ENCODE measurements at regions not wholly inside any gene's neighbourhood (a gene's known extent, or its start where the extent isn't known, plus 50 kb on each side); places are given as distances from the start of the nearest gene placed in this dataset.

GRCh38 chr5:92962752-92963151 lies 618.3 kb downstream of the NR2F1-AS1 start:
- no peak overlapping the region for H2BK120ac ChIP-seq (ENCODE audit: insufficient read depth, low read length, poor library complexity)
- no peaks in the 10 kb centered on the region for H3K36me3 ChIP-seq (ENCODE audit: control insufficient read depth in 1 of 2, insufficient read depth in 2 of 2, low read length in 2 of 2)
- no peaks in the 10 kb centered on the region for H3K4me1 ChIP-seq (ENCODE audit: control insufficient read depth in 1 of 2, insufficient read depth in 2 of 2, low read length in 2 of 2)
- H3K9ac ChIP-seq (ENCODE audit: low read length), result no peak overlapping the region
- no peak overlapping the region for H4K91ac ChIP-seq (ENCODE audit: low read depth, low read length)
- no peak overlapping the region for H3K18ac ChIP-seq (ENCODE audit: low read length)
- no peak overlapping the region for H3K23ac ChIP-seq (ENCODE audit: low read length)
- H3K79me2 ChIP-seq (ENCODE audit: control insufficient read depth, insufficient read depth, low read length, poor library complexity), result no peaks in the 10 kb centered on the region
- H3K14ac ChIP-seq (ENCODE audit: low read length), result no peak overlapping the region
- no peak overlapping the region for H4K8ac ChIP-seq (ENCODE audit: low read depth, low read length)
- H3K9me3 ChIP-seq (ENCODE audit: insufficient read depth, low read depth, low read length), result no peaks in the 10 kb centered on the region
- H3K4me3 ChIP-seq (ENCODE audit: low read depth, low read length), result no peak overlapping the region
- no peak for DNase-seq
- no peak overlapping the region for H2AK5ac ChIP-seq (ENCODE audit: low read length)
- H2BK5ac ChIP-seq (ENCODE audit: low read depth, low read length, poor library complexity), result no peak overlapping the region
- H3K79me1 ChIP-seq (ENCODE audit: low read length), result no peaks in the 10 kb centered on the region
- H3K27ac ChIP-seq (ENCODE audit: low read depth, low read length), result no peak overlapping the region
- no peak overlapping the region for H3K4me2 ChIP-seq (ENCODE audit: low read length)
- no peak overlapping the region for H3K4ac ChIP-seq (ENCODE audit: low read depth, low read length)
- no peak overlapping the region for H4K12ac ChIP-seq (ENCODE audit: low read depth, low read length)
- H2BK12ac ChIP-seq (ENCODE audit: low read length), result no peak overlapping the region
- no peaks in the 10 kb centered on the region for H3K27me3 ChIP-seq (ENCODE audit: insufficient read depth, low read length)
- no peak overlapping the region for H2AFZ ChIP-seq (ENCODE audit: insufficient read depth, low read length, poor library complexity)

DNA sequence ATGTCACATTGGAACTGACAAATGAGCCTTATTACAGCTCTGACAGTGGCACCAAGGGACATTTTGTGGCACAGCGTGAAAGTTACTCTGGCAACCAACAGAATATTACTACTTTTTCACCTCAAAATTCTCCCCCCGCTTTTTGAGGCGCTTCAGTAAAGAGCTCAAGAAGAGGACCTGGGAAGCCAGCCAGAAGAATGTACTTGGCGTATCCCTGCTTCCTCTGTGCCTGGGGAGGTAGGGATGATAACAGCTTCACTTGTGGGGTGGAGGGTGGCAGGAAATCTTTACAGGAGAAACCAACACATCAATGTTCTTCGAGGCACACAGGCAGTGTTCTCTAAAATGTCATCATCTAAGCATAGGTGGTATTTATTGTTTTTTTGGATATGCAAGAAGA lies 624.1 kb downstream of the NR2F1-AS1 start:
- H2BK12ac ChIP-seq (ENCODE audit: low read length), result no peak overlapping the region
- H3K9me3 ChIP-seq (ENCODE audit: insufficient read depth, low read depth, low read length), result peaks cover 8% of the 10 kb centered on the region
- no peaks in the 10 kb centered on the region for H3K27me3 ChIP-seq (ENCODE audit: insufficient read depth, low read length)
- H3K9ac ChIP-seq (ENCODE audit: low read length), result no peak overlapping the region
- no peak overlapping the region for H3K18ac ChIP-seq (ENCODE audit: low read length)
- no peaks in the 10 kb centered on the region for H3K36me3 ChIP-seq (ENCODE audit: control insufficient read depth in 1 of 2, insufficient read depth in 2 of 2, low read length in 2 of 2)
- H3K23ac ChIP-seq (ENCODE audit: low read length), result no peak overlapping the region
- H2AK5ac ChIP-seq (ENCODE audit: low read length), result no peak overlapping the region
- no peak overlapping the region for H2BK5ac ChIP-seq (ENCODE audit: low read depth, low read length, poor library complexity)
- no peaks in the 10 kb centered on the region for H3K79me1 ChIP-seq (ENCODE audit: low read length)
- no peak overlapping the region for H4K8ac ChIP-seq (ENCODE audit: low read depth, low read length)
- H4K12ac ChIP-seq (ENCODE audit: low read depth, low read length), result no peak overlapping the region
- H4K91ac ChIP-seq (ENCODE audit: low read depth, low read length), result no peak overlapping the region
- no peak for DNase-seq
- no peak overlapping the region for H2BK120ac ChIP-seq (ENCODE audit: insufficient read depth, low read length, poor library complexity)
- no peaks in the 10 kb centered on the region for H3K79me2 ChIP-seq (ENCODE audit: control insufficient read depth, insufficient read depth, low read length, poor library complexity)
- no peak overlapping the region for H3K4me3 ChIP-seq (ENCODE audit: low read depth, low read length)
- no CpG with 5 or more reads among the region's 5 CpGs for WGBS (ENCODE audit: extremely low coverage, insufficient coverage, insufficient read length)
- H3K4me2 ChIP-seq (ENCODE audit: low read length), result no peak overlapping the region
- H3K14ac ChIP-seq (ENCODE audit: low read length), result no peak overlapping the region
- H3K4me1 ChIP-seq (ENCODE audit: control insufficient read depth in 1 of 2, insufficient read depth in 2 of 2, low read length in 2 of 2), result no peaks in the 10 kb centered on the region
- no peak overlapping the region for H2AFZ ChIP-seq (ENCODE audit: insufficient read depth, low read length, poor library complexity)
- H3K4ac ChIP-seq (ENCODE audit: low read depth, low read length), result no peak overlapping the region
- no peak overlapping the region for H3K27ac ChIP-seq (ENCODE audit: low read depth, low read length)

- Histone ChIP-seq H3K9ac (ENCODE audit: low read length) (no peak overlapping the region), H2BK5ac (ENCODE audit: low read depth, low read length, poor library complexity) (no peak overlapping the region), H3K4me2 (ENCODE audit: low read length) (no peak overlapping the region), H3K4me1 (ENCODE audit: control insufficient read depth in 1 of 2, insufficient read depth in 2 of 2, low read length in 2 of 2) (no peaks in the 10 kb centered on the region), H3K9me3 (ENCODE audit: insufficient read depth, low read depth, low read length) (peaks cover 8% of the 10 kb centered on the region), H2AFZ (ENCODE audit: insufficient read depth, low read length, poor library complexity) (no peak overlapping the region), H3K4me3 (ENCODE audit: low read depth, low read length) (no peak overlapping the region), H3K18ac (ENCODE audit: low read length) (no peak overlapping the region), H4K91ac (ENCODE audit: low read depth, low read length) (no peak overlapping the region), H3K4ac (ENCODE audit: low read depth, low read length) (no peak overlapping the region), H2AK5ac (ENCODE audit: low read length) (no peak overlapping the region), H3K79me2 (ENCODE audit: control insufficient read depth, insufficient read depth, low read length, poor library complexity) (no peaks in the 10 kb centered on the region), H3K36me3 (ENCODE audit: control insufficient read depth in 1 of 2, insufficient read depth in 2 of 2, low read length in 2 of 2) (no peaks in the 10 kb centered on the region), H3K27me3 (ENCODE audit: insufficient read depth, low read length) (no peaks in the 10 kb centered on the region), H2BK12ac (ENCODE audit: low read length) (no peak overlapping the region), H4K12ac (ENCODE audit: low read depth, low read length) (no peak overlapping the region), H4K8ac (ENCODE audit: low read depth, low read length) (no peak overlapping the region), H2BK120ac (ENCODE audit: insufficient read depth, low read length, poor library complexity) (no peak overlapping the region), H3K14ac (ENCODE audit: low read length) (no peak overlapping the region), H3K23ac (ENCODE audit: low read length) (no peak overlapping the region), H3K79me1 (ENCODE audit: low read length) (no peaks in the 10 kb centered on the region), H3K27ac (ENCODE audit: low read depth, low read length) (no peak overlapping the region)
- no peak for DNase-seq
These were observed 628.8 kb downstream of the NR2F1-AS1 start for GRCh38 chr5:92952243-92952642.

- no peak for DNase-seq
- no peak overlapping the region for H3K4me2 ChIP-seq (ENCODE audit: low read length)
- no peak overlapping the region for H2AFZ ChIP-seq (ENCODE audit: insufficient read depth, low read length, poor library complexity)
- no peak overlapping the region for H3K4me3 ChIP-seq (ENCODE audit: low read depth, low read length)
- H3K23ac ChIP-seq (ENCODE audit: low read length), result no peak overlapping the region
- no peak overlapping the region for H4K12ac ChIP-seq (ENCODE audit: low read depth, low read length)
- H3K14ac ChIP-seq (ENCODE audit: low read length), result no peak overlapping the region
- peaks cover 8% of the 10 kb centered on the region for H3K9me3 ChIP-seq (ENCODE audit: insufficient read depth, low read depth, low read length)
- H2BK120ac ChIP-seq (ENCODE audit: insufficient read depth, low read length, poor library complexity), result no peak overlapping the region
- H3K18ac ChIP-seq (ENCODE audit: low read length), result no peak overlapping the region
- no peaks in the 10 kb centered on the region for H3K36me3 ChIP-seq (ENCODE audit: control insufficient read depth in 1 of 2, insufficient read depth in 2 of 2, low read length in 2 of 2)
- no peaks in the 10 kb centered on the region for H3K79me2 ChIP-seq (ENCODE audit: control insufficient read depth, insufficient read depth, low read length, poor library complexity)
- H4K91ac ChIP-seq (ENCODE audit: low read depth, low read length), result no peak overlapping the region
- no peak overlapping the region for H3K4ac ChIP-seq (ENCODE audit: low read depth, low read length)
- no peak overlapping the region for H2AK5ac ChIP-seq (ENCODE audit: low read length)
- no peak overlapping the region for H4K8ac ChIP-seq (ENCODE audit: low read depth, low read length)
- H3K27me3 ChIP-seq (ENCODE audit: insufficient read depth, low read length), result no peaks in the 10 kb centered on the region
- H2BK12ac ChIP-seq (ENCODE audit: low read length), result no peak overlapping the region
- no peaks in the 10 kb centered on the region for H3K4me1 ChIP-seq (ENCODE audit: control insufficient read depth in 1 of 2, insufficient read depth in 2 of 2, low read length in 2 of 2)
- no peak overlapping the region for H3K9ac ChIP-seq (ENCODE audit: low read length)
- no peaks in the 10 kb centered on the region for H3K79me1 ChIP-seq (ENCODE audit: low read length)
- H2BK5ac ChIP-seq (ENCODE audit: low read depth, low read length, poor library complexity), result no peak overlapping the region
- no peak overlapping the region for H3K27ac ChIP-seq (ENCODE audit: low read depth, low read length)
These were observed 629.3 kb downstream of the NR2F1-AS1 start for GRCh38 chr5:92951746-92952145.

- Histone ChIP-seq H2AFZ (ENCODE audit: insufficient read depth, low read length, poor library complexity) (no peak overlapping the region), H3K36me3 (ENCODE audit: control insufficient read depth in 1 of 2, insufficient read depth in 2 of 2, low read length in 2 of 2) (no peaks in the 10 kb centered on the region), H3K4ac (ENCODE audit: low read depth, low read length) (no peak overlapping the region), H3K18ac (ENCODE audit: low read length) (no peak overlapping the region), H3K27me3 (ENCODE audit: insufficient read depth, low read length) (no peaks in the 10 kb centered on the region), H3K27ac (ENCODE audit: low read depth, low read length) (no peak overlapping the region), H3K14ac (ENCODE audit: low read length) (no peak overlapping the region), H3K4me3 (ENCODE audit: low read depth, low read length) (no peak overlapping the region), H3K4me1 (ENCODE audit: control insufficient read depth in 1 of 2, insufficient read depth in 2 of 2, low read length in 2 of 2) (peaks cover 0 to 4% of the 10 kb centered on the region in 2 experiments), H3K23ac (ENCODE audit: low read length) (no peak overlapping the region), H4K8ac (ENCODE audit: low read depth, low read length) (no peak overlapping the region), H2BK12ac (ENCODE audit: low read length) (no peak overlapping the region), H3K9ac (ENCODE audit: low read length) (no peak overlapping the region), H3K4me2 (ENCODE audit: low read length) (no peak overlapping the region), H3K9me3 (ENCODE audit: insufficient read depth, low read depth, low read length) (no peaks in the 10 kb centered on the region), H4K91ac (ENCODE audit: low read depth, low read length) (no peak overlapping the region), H3K79me2 (ENCODE audit: control insufficient read depth, insufficient read depth, low read length, poor library complexity) (no peaks in the 10 kb centered on the region), H3K79me1 (ENCODE audit: low read length) (peaks cover 2% of the 10 kb centered on the region), H2BK5ac (ENCODE audit: low read depth, low read length, poor library complexity) (no peak overlapping the region), H2BK120ac (ENCODE audit: insufficient read depth, low read length, poor library complexity) (no peak overlapping the region), H2AK5ac (ENCODE audit: low read length) (no peak overlapping the region), H4K12ac (ENCODE audit: low read depth, low read length) (no peak overlapping the region)
- WGBS (ENCODE audit: extremely low coverage, insufficient coverage, insufficient read length), result no CpG with 5 or more reads among the region's 8 CpGs
- no peak for DNase-seq
These were observed 634.5 kb downstream of the NR2F1-AS1 start for GRCh38 chr5:92946546-92946945.
